CD4-positive, alpha-beta T cell treated with Interleukin-12 subunit alpha and Interleukin-12 subunit beta, for 1 hour (primary cell): ENCODE measurements at regions not wholly inside any gene's neighbourhood (a gene's known extent, or its start where the extent isn't known, plus 50 kb on each side); places are given as distances from the start of the nearest gene placed in this dataset.
"Not testable (repeated sequence)": the region's sequence is repeated elsewhere in the genome, so short reads cannot be mapped to it uniquely, and the experiment has no call there.

Experiments
- DNase-seq: peaks from one replicate; pipeline ENCODE4 v3.0.0-alpha.2; 2020

- no peak for DNase-seq
These were observed 420.1 kb upstream of the MCTP2 start for GRCh38 chr15:93811305-93811704.

DNA sequence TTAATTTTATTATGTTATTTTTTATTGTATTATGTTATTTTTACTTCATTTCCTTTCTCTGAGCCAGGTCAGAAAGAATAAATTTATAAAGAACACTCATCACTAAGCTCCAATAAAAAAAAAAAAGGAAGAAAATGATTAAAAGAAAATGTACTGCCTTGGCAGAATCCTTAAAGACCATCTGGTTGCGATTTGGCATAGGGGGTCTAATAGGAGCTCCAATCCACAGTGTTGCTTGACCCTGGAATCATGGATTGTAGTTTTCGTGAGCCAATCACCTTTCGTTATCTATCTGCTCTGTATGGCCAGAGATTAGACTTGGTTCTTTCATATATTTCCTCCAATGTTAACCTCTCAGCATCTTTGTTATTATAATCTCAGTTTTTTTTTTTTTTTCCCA, 421.8 kb upstream of the MCTP2 start:
- no peak for DNase-seq

- DNase-seq: no peak
These were observed 427.8 kb upstream of the MCTP2 start for GRCh38 chr15:93803421-93804152.

GRCh38 chr15:93801206-93801605, 430.2 kb upstream of the MCTP2 start:
- no peak for DNase-seq

DNA sequence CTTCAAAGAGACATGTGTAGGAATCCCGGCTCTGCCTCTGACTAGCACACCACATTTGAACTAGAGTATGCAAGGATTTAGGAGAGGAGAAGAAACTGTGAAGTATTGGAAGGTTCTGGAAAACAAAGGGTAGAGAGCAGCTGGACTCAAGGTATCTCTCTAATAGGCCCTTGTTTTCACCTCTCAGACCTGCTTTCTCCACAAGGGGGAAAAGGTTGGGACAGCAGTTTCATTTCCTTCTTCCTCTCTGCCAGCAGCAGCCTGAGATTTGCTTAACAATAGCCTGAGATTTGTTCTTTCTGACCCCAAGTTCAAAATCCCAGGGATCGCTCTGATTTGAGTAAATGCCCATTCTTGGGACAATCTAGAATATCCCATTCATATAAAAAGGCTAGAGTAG, 430.6 kb upstream of the MCTP2 start:
- no peak for DNase-seq

GRCh38 chr15:93789441-93789840, 441.9 kb upstream of the MCTP2 start:
- DNase-seq: no peak

DNA sequence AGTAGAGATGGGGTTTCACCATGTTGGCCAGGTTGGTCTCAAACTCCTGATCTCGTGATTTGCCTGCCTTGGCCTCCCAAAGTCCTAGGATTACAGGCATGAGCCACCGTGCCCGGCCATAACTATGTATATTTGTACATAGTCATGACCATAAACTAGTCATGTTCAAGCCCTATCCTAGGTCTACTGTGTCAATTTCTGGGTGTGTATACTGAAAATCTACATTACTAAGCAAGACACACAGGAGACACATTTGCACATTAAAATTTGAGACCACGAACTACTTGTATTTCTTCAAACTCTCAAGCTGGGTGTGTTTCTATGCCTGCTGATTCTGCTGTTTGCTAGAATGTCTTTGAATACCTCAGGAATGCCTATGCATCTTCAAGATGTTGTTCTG, 451.3 kb upstream of the MCTP2 start:
- no peak for DNase-seq

DNA sequence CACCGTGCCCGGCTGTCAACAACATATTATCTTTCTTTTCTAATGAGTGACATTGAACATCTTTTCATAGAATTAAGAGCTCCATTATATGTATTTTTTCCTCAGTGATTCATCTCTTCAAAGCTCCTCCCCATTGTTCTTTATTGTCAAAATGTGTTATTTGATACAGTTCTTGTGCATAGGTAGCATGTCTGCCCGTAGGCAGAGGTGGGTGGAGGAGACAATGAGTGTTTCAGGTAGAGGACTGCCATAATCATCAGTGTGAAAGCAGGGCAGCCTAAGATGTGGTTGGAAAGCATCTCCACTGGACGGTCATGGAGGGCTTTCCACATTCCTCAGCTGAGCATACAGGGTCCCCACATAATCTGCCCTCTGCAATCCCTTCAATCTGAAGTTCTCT, 452.0 kb upstream of the MCTP2 start:
- no peak for DNase-seq

- no peak for DNase-seq
These were observed 459.9 kb upstream of the MCTP2 start for GRCh38 chr15:93771196-93772030.

DNA sequence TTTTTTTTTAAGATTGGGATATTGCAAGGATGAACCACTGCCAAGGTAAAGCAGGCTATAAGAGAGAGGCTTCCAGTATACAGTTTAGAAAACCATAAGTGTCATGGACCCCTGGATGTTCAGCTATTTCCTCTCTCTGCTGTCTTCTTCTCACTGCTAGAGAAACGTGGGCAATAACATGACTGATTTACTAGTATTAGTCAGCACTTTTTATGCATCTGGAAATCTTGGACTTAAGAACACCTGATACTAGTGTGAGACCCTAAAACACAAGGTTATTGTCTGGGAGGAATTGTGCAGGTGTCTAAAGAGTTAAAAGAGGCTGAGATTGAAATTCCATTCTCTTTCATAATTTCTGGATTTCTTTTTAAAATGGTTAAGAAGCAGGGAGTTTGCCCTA, 460.6 kb upstream of the MCTP2 start:
- DNase-seq: no peak

GRCh38 chr15:93762036-93762435, 469.3 kb upstream of the MCTP2 start:
- no peak for DNase-seq

- DNase-seq: no peak
These were observed 471.7 kb upstream of the MCTP2 start for GRCh38 chr15:93759629-93760028.

- DNase-seq: no peak
These were observed 472.5 kb upstream of the MCTP2 start for GRCh38 chr15:93758824-93759223.

GRCh38 chr15:93748710-93749109, 482.7 kb upstream of the MCTP2 start:
- DNase-seq: no peak

DNA sequence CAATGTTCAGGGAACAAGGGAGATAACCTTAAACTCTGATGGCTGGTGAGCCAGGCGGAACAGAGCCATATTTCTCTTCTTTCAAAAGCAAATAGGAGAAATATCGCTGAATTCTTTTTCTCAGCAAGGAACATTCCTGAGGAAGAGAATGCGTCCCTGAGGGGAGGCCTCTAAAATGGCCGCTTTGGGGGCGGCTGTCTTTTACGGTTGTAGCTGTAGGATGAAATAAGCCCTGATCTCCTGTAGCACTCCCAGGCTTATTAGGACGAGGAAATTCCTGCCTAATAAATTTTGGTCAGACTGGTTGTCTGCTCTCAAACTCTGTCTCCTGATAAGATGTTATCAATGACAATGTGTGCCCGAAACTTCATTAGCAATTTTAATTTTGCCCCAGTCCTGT, 496.4 kb upstream of the MCTP2 start:
- DNase-seq: not testable (repeated sequence)

DNA sequence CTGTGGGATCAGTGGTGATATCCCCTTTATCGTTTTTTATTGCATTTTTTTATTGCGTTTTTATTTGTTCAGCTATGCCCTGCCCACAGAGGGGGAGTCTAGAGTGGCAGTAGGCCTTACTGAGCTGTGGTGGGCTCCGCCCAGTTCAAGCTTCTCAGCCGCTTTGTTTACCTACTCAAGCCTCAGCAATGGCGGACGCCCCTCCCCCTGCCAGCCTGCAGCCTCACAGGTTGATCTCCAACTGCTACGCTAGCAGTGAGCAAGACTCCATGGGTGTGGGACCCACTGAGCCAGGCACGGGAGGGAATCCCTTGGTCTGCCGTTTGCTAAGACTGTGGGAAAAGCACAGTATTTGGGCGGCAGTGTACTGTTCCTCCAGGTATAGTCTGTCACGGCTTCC, 500.6 kb upstream of the MCTP2 start:
- no peak for DNase-seq

DNA sequence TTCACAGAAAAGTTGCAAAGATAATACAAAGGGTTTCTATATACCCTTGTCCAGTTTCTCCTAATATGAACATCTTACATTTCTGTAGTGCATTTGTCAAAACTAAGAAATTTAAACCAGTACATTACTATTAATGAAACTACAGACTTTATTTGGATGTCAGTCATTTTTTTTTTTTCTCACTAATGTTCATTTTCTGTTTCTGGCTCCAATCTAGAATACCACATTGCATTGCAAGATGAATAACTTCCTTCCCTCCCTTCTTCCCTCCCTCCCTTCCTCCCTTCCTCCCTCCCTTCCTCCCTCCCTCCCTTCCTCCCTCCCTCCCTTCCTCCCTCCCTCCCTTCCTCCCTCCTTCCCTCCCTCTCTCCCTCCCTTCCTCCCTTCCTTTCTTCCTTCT, 509.2 kb upstream of the MCTP2 start:
- no peak for DNase-seq

DNA sequence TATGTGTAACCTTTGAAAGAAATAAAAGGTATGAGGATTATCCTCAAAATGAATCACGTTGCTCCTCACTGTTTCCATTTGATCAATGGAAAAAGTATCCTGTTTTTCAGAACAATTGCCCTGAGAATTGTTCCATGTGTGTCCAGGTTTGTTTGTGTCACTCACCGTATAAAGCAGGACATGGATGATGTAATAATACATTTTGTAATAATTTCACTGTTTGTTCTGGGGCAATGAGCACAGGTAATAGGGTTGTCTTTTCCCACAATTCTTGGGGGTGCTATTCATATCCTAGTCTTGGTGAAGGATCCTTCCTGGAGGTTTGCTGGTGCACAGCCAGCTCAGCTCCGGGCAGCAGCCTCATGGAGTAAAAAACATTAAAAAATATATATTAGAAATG, 510.8 kb upstream of the MCTP2 start:
- DNase-seq: no peak

GRCh38 chr15:93719921-93720351, 511.4 kb upstream of the MCTP2 start:
- no peak for DNase-seq

GRCh38 chr15:93716615-93717231, 514.6 kb upstream of the MCTP2 start:
- DNase-seq: no peak

GRCh38 chr15:93709708-93710107, 521.7 kb upstream of the MCTP2 start:
- no peak for DNase-seq

- no peak for DNase-seq
These were observed 522.5 kb upstream of the MCTP2 start for GRCh38 chr15:93708724-93709445.

DNA sequence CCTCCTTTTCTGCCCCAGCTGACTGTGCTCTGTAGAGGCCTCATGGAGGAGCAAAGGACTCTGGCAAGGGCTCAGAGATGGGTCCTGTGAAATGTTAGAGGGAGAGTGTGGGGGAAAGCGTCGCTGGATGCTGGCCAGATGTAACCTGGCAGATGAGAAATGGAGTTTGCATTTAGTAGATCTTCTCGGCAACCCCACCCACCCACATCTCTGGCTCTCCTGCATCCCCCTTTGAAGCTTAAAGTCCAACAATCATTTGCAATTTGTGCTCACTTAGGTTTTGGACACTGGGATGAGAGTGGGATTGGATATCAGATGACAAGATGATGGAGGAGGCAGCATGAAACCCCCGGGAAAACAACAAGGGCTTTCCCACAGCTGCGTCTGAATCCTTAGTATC, 523.6 kb upstream of the MCTP2 start:
- DNase-seq: no peak
